ENCODE measurements at regions not wholly inside any gene's neighbourhood (a gene's known extent, or its start where the extent isn't known, plus 50 kb on each side); places are given as distances from the start of the nearest gene placed in this dataset.

DNA sequence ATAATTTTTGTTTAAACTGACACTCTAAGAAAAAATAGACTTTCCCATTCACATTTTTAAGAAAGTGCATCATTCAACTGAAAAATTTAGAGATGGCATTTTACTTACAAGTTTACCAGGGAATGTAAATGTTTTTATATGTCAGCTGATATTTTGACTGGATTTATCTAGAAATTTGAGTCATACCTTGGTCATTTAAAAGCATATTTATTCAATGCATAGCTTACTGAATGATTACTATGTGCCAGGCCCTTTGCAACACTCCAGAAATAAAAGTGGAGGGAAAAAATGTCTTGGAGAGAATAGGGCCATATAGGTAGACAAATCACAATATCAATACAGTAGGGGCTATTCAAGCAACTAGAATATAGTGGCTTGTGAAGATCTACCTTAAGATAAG lies 98.4 kb upstream of the FAM3C start:
- POLR2A ChIA-PET = no interaction called here
- ATAC-seq (replicated peaks in 1 of 4) = no peak
- no peaks in the 10 kb centered on the region for H3K9me3 ChIP-seq

DNA sequence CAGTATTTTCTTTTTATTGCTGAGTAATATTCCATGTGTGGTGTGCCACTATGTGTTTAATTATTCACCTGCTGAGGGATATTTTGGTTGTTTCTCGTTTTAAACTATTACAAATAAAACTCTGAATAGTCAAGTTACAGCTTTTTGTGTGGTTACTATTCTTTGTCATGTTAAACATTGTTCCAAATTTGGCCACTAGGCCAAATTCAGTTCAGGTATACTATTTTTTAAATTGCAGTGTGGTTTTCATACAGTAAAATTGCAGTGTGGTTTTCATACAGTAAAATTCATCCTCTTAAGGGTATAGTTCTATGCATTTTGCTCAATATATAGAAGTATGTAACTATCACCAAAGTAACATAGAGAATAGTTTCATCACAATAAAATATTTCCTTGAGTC lies 97.4 kb upstream of the FAM3C start:
- H3K27me3 ChIP-seq (replicated peaks in 1 of 2; ENCODE audit: control insufficient read depth in 2 of 2, extremely low read depth in 1 of 2, insufficient read depth in 2 of 2, low read length in 1 of 2) = peaks cover 0 to 3% of the 10 kb centered on the region in 2 experiments
- Mint-ChIP-seq H3K27me3 (peaks cover 2 to 17% of the 10 kb centered on the region in 2 donors), H3K36me3 (no peaks in the 10 kb centered on the region), H3K27ac (no peak overlapping the region), H3K4me3 (no peak overlapping the region), H3K9me3 (peaks cover 0 to 9% (median 6%) of the 10 kb centered on the region in 3 donors), H3K4me1 (no peaks in the 10 kb centered on the region)
- ChIA-PET POLR2A (no interaction called here), CTCF (no interaction called here)
- ATAC-seq (replicated peaks in 1 of 4) (no peak), DNase-seq (no peak)
- H3K9me3 ChIP-seq = no peaks in the 10 kb centered on the region
- no peaks in the 10 kb centered on the region for H3K36me3 ChIP-seq (ENCODE audit: control insufficient read depth in 2 of 2, extremely low read depth in 1 of 2, insufficient read depth in 1 of 2, low read length in 1 of 2)
- H3K27ac ChIP-seq (ENCODE audit: low read length) = no peak overlapping the region
- WGBS (ENCODE audit: insufficient coverage) = no CpG with 5 or more reads among the region's 1 CpG
- H3K4me3 ChIP-seq (ENCODE audit: control insufficient read depth in 1 of 2, extremely low read depth in 1 of 2, low read length in 1 of 2) = no peak overlapping the region
- H3K4me1 ChIP-seq (ENCODE audit: control insufficient read depth in 1 of 2, extremely low read depth in 1 of 2, insufficient read depth in 2 of 2, low read length in 2 of 2) = no peaks in the 10 kb centered on the region

More for the DNA sequence above, 98.4 kb upstream of the FAM3C start:
- DNase-seq = no peak
- CTCF ChIA-PET = interaction anchor here in 1 of 2 donors (0.6 kb wide), 1 partner anchor 147 kb away, joined by 5 read pairs; no protein-coding TSS in a partner anchor
- Histone ChIP-seq H3K4me3 (ENCODE audit: control insufficient read depth in 1 of 2, extremely low read depth in 1 of 2, low read length in 1 of 2) (no peak overlapping the region), H3K4me1 (ENCODE audit: control insufficient read depth in 1 of 2, extremely low read depth in 1 of 2, insufficient read depth in 2 of 2, low read length in 2 of 2) (no peaks in the 10 kb centered on the region), H3K27me3 (replicated peaks in 1 of 2; ENCODE audit: control insufficient read depth in 2 of 2, extremely low read depth in 1 of 2, insufficient read depth in 2 of 2, low read length in 1 of 2) (peaks cover 0 to 3% of the 10 kb centered on the region in 2 experiments), H3K36me3 (ENCODE audit: control insufficient read depth in 2 of 2, extremely low read depth in 1 of 2, insufficient read depth in 1 of 2, low read length in 1 of 2) (no peaks in the 10 kb centered on the region), H3K27ac (ENCODE audit: low read length) (no peak overlapping the region)
- Mint-ChIP-seq H3K27ac (no peak overlapping the region), H3K36me3 (no peaks in the 10 kb centered on the region), H3K9me3 (peaks cover 0 to 9% (median 6%) of the 10 kb centered on the region in 3 donors), H3K27me3 (peaks cover 2 to 17% of the 10 kb centered on the region in 2 donors), H3K4me1 (no peaks in the 10 kb centered on the region), H3K4me3 (no peak overlapping the region)

DNA sequence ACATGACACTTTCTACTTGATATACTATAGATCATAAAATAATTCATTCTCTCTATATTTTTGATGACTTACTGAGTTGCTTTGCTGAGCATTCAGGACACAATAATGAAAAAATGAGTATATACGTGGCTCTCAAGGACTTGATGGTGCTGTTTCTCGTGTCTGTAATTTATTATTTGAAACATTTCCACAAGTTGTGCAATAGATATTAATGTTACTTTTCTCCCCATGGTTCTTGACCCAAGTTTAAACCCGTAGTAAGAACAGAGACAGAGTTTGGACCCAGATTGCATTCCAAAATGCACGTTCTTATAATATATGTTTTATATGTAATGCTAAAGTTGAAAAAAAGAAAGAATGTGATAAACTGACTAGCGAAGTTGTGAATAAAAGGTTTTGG lies 94.2 kb upstream of the FAM3C start:
- Mint-ChIP-seq H3K27ac (no peak overlapping the region), H3K4me3 (no peak overlapping the region), H3K9me3 (no peaks in the 10 kb centered on the region), H3K36me3 (no peaks in the 10 kb centered on the region), H3K4me1 (peaks cover 0 to 5% (median 3%) of the 10 kb centered on the region in 3 donors), H3K27me3 (peaks cover 2 to 10% of the 10 kb centered on the region in 2 donors)
- ChIA-PET CTCF (no interaction called here), POLR2A (no interaction called here)
- WGBS (ENCODE audit: insufficient coverage) = no CpG with 5 or more reads among the region's 5 CpGs
- ATAC-seq (replicated peaks in 1 of 4) (no peak), DNase-seq (no peak)
- Histone ChIP-seq H3K4me3 (ENCODE audit: control insufficient read depth in 1 of 2, extremely low read depth in 1 of 2, low read length in 1 of 2) (no peak overlapping the region), H3K36me3 (ENCODE audit: control insufficient read depth in 2 of 2, extremely low read depth in 1 of 2, insufficient read depth in 1 of 2, low read length in 1 of 2) (no peaks in the 10 kb centered on the region), H3K27ac (ENCODE audit: low read length) (no peak overlapping the region), H3K4me1 (ENCODE audit: control insufficient read depth in 1 of 2, extremely low read depth in 1 of 2, insufficient read depth in 2 of 2, low read length in 2 of 2) (no peaks in the 10 kb centered on the region), H3K9me3 (no peaks in the 10 kb centered on the region), H3K27me3 (replicated peaks in 1 of 2; ENCODE audit: control insufficient read depth in 2 of 2, extremely low read depth in 1 of 2, insufficient read depth in 2 of 2, low read length in 1 of 2) (peaks cover 0 to 3% of the 10 kb centered on the region in 2 experiments)

DNA sequence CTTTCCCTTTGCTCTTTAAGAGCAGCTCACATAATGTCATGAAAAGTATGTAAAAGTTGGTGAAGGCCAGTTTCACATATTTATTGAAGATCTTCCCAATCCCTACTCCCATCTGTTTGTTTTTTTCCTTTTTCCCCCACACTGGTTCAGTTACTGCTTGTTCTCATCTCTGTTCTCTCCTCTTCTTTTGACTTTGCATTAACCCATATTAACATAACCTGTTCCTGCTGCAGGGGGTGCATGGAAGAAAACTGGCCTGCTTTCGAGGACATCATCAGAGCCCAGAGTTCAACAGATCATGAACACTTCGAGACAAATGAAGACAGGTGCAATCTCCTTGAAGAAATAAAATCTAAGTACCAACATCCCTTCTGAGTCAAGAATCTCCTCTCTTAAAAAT lies 93.3 kb upstream of the FAM3C start:
- ATAC-seq (replicated peaks in 1 of 4) = no peak
- ChIA-PET CTCF (interaction anchor here in 1 of 2 donors (0.6 kb wide), 1 partner anchor 180 kb away, joined by 9 read pairs; no protein-coding TSS in a partner anchor), POLR2A (no interaction called here)
- Mint-ChIP-seq H3K9me3 (no peaks in the 10 kb centered on the region), H3K27ac (no peak overlapping the region), H3K4me3 (no peak overlapping the region), H3K27me3 (peaks cover 2 to 6% of the 10 kb centered on the region in 2 donors), H3K36me3 (no peaks in the 10 kb centered on the region), H3K4me1 (peaks cover 0 to 5% (median 3%) of the 10 kb centered on the region in 3 donors)
- H3K4me3 ChIP-seq (ENCODE audit: control insufficient read depth in 1 of 2, extremely low read depth in 1 of 2, low read length in 1 of 2) = no peak overlapping the region
- H3K27ac ChIP-seq (ENCODE audit: low read length) = no peak overlapping the region
- H3K36me3 ChIP-seq (ENCODE audit: control insufficient read depth in 2 of 2, extremely low read depth in 1 of 2, insufficient read depth in 1 of 2, low read length in 1 of 2) = no peaks in the 10 kb centered on the region
- no peak for DNase-seq
- H3K27me3 ChIP-seq (replicated peaks in 1 of 2; ENCODE audit: control insufficient read depth in 2 of 2, extremely low read depth in 1 of 2, insufficient read depth in 2 of 2, low read length in 1 of 2) = peaks cover 0 to 3% of the 10 kb centered on the region in 2 experiments
- H3K9me3 ChIP-seq = no peaks in the 10 kb centered on the region
- no peaks in the 10 kb centered on the region for H3K4me1 ChIP-seq (ENCODE audit: control insufficient read depth in 1 of 2, extremely low read depth in 1 of 2, insufficient read depth in 2 of 2, low read length in 2 of 2)
- WGBS (ENCODE audit: insufficient coverage) = no CpG with 5 or more reads among the region's 2 CpGs

DNA sequence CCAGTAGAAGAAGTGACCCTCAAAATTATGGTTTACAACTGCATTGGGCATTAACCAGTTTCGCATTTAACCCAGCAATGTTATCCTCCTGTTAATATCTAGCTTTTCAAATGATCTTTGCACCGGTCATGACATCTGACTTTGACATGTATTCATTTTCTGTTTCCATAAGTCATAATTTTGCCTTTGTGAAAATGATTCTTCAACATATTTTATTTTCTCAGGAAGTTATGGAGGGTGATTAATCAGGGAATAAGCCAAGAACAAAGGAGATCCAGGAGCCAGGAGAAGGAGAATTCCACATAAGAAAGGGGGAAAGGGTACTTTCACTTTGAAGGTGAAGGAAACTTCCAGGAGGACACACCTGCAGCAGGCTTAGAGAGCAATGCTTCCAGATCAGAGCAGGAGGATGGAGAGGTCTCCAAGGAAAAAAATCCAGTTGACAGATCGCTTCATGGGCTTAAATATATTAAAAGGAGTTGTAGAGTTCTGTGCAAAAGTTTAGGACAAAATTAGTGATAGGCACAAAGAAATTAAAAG lies 92.1 kb upstream of the FAM3C start:
- H3K4me1 ChIP-seq (ENCODE audit: control insufficient read depth in 1 of 2, extremely low read depth in 1 of 2, insufficient read depth in 2 of 2, low read length in 2 of 2) = no peaks in the 10 kb centered on the region
- no peak overlapping the region for H3K4me3 ChIP-seq (ENCODE audit: control insufficient read depth in 1 of 2, extremely low read depth in 1 of 2, low read length in 1 of 2)
- no peak for ATAC-seq (replicated peaks in 1 of 4)
- CTCF ChIA-PET = no interaction called here
- H3K36me3 ChIP-seq (ENCODE audit: control insufficient read depth in 2 of 2, extremely low read depth in 1 of 2, insufficient read depth in 1 of 2, low read length in 1 of 2) = no peaks in the 10 kb centered on the region
- no peak for DNase-seq
- H3K27ac ChIP-seq (ENCODE audit: low read length) = no peak overlapping the region
- no peak overlapping the region for H3K4me3 Mint-ChIP-seq
- no peaks in the 10 kb centered on the region for H3K9me3 ChIP-seq
- H3K36me3 Mint-ChIP-seq = no peaks in the 10 kb centered on the region
- H3K9me3 Mint-ChIP-seq = no peaks in the 10 kb centered on the region
- peaks cover 2 to 6% of the 10 kb centered on the region in 2 donors for H3K27me3 Mint-ChIP-seq
- peaks cover 0 to 3% of the 10 kb centered on the region in 2 experiments for H3K27me3 ChIP-seq (replicated peaks in 1 of 2; ENCODE audit: control insufficient read depth in 2 of 2, extremely low read depth in 1 of 2, insufficient read depth in 2 of 2, low read length in 1 of 2)
- no peak overlapping the region for H3K27ac Mint-ChIP-seq
- WGBS (ENCODE audit: insufficient coverage) = 100% methylated on average over 1 of the region's 3 CpGs
- H3K4me1 Mint-ChIP-seq = peaks cover 0 to 5% (median 3%) of the 10 kb centered on the region in 3 donors
- POLR2A ChIA-PET = no interaction called here

DNA sequence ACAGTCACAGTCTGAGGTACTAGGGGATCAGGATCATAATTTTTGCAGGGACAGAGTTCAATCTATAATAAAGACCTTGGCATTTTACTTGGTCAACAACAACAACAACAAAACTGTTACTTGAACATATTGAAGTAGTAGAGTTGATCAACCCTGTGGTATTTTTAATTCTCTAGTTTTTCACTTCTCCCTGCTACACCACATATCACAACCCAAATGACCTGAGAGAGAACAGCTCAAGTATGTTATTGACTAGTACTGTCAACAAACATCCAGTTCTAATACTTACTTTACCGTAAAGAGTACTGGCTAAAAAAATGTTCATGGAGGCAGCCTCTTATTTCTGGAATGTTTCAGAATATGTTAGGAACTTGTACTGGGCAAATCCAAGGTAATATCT lies 90.5 kb upstream of the FAM3C start:
- no peak overlapping the region for H3K27ac Mint-ChIP-seq
- Histone ChIP-seq H3K36me3 (ENCODE audit: control insufficient read depth in 2 of 2, extremely low read depth in 1 of 2, insufficient read depth in 1 of 2, low read length in 1 of 2) (no peaks in the 10 kb centered on the region), H3K27me3 (replicated peaks in 1 of 2; ENCODE audit: control insufficient read depth in 2 of 2, extremely low read depth in 1 of 2, insufficient read depth in 2 of 2, low read length in 1 of 2) (peaks cover 0 to 3% of the 10 kb centered on the region in 2 experiments), H3K4me1 (ENCODE audit: control insufficient read depth in 1 of 2, extremely low read depth in 1 of 2, insufficient read depth in 2 of 2, low read length in 2 of 2) (no peaks in the 10 kb centered on the region), H3K9me3 (no peaks in the 10 kb centered on the region), H3K4me3 (ENCODE audit: control insufficient read depth in 1 of 2, extremely low read depth in 1 of 2, low read length in 1 of 2) (no peak overlapping the region), H3K27ac (ENCODE audit: low read length) (no peak overlapping the region)
- H3K4me1 Mint-ChIP-seq = peaks cover 4 to 8% (median 5%) of the 10 kb centered on the region in 3 donors
- no peak overlapping the region for H3K4me3 Mint-ChIP-seq
- CTCF ChIA-PET = no interaction called here
- WGBS (ENCODE audit: insufficient coverage) = no CpG with 5 or more reads among the region's 1 CpG
- no peaks in the 10 kb centered on the region for H3K36me3 Mint-ChIP-seq
- DNase-seq (no peak), ATAC-seq (replicated peaks in 1 of 4) (no peak)
- POLR2A ChIA-PET = no interaction called here
- peaks cover 2 to 5% of the 10 kb centered on the region in 2 donors for H3K27me3 Mint-ChIP-seq
- no peaks in the 10 kb centered on the region for H3K9me3 Mint-ChIP-seq

Data from T-cell (primary cell).